Fibroblast of pulmonary artery (primary cell): ENCODE measurements at regions not wholly inside any gene's neighbourhood (a gene's known extent, or its start where the extent isn't known, plus 50 kb on each side); places are given as distances from the start of the nearest gene placed in this dataset.

Experiments
- DNase-seq: peaks from one replicate; pipeline ENCODE4 v3.0.0-alpha.2; 2010; ENCODE audit warnings: low read depth
- H3K4me3 ChIP-seq: replicated peaks from 2 replicates; pipeline ENCODE4 v1.5.1; 2011; ENCODE audit warnings: low read depth, mild to moderate bottlenecking, control low read depth, low read length, moderate library complexity
- CTCF ChIP-seq: IDR thresholded peaks from 2 replicates; pipeline ENCODE4 v1.5.1; 2011; ENCODE audit warnings: mild to moderate bottlenecking, control low read depth, low read length, inconsistent platforms; ENCODE audit errors: missing control alignments

GRCh38 chr5:77881528-77881927 lies 105.4 kb upstream of the TBCA start:
- peak; percentile 54 for DNase-seq
- H3K4me3 ChIP-seq = no peak overlapping the region
- no peak for TF ChIP-seq CTCF

- no peak for DNase-seq
Measured at GRCh38 chr5:77877516-77878355, 101.6 kb upstream of the TBCA start.

GRCh38 chr5:77876862-77877502 lies 100.8 kb upstream of the TBCA start:
- no peak for TF ChIP-seq CTCF
- DNase-seq = no peak
- H3K4me3 ChIP-seq = no peak overlapping the region

More at GRCh38 chr5:77877516-77878355, 101.6 kb upstream of the TBCA start:
- TF ChIP-seq CTCF = no peak
- H3K4me3 ChIP-seq = no peak overlapping the region

GRCh38 chr5:77876316-77876715 lies 100.2 kb upstream of the TBCA start:
- no peak overlapping the region for H3K4me3 ChIP-seq
- DNase-seq = no peak
- TF ChIP-seq CTCF = no peak

GRCh38 chr5:77874691-77875090 lies 98.6 kb upstream of the TBCA start:
- H3K4me3 ChIP-seq = no peak overlapping the region
- TF ChIP-seq CTCF = no peak
- no peak for DNase-seq

GRCh38 chr5:77873239-77873638 lies 97.1 kb upstream of the TBCA start:
- TF ChIP-seq CTCF = no peak
- H3K4me3 ChIP-seq = no peak overlapping the region
- no peak for DNase-seq

GRCh38 chr5:77871946-77872345 lies 95.8 kb upstream of the TBCA start:
- no peak for TF ChIP-seq CTCF
- no peak for DNase-seq
- H3K4me3 ChIP-seq = no peak overlapping the region
